ENCODE measurements at regions not wholly inside any gene's neighbourhood (a gene's known extent, or its start where the extent isn't known, plus 50 kb on each side); places are given as distances from the start of the nearest gene placed in this dataset.

- H3K27ac ChIP-seq (ENCODE audit: low read length, poor library complexity, severe bottlenecking), result peak overlapping the region; percentile 51
- no peaks in the 10 kb centered on the region for H3K36me3 ChIP-seq (ENCODE audit: control insufficient read depth in 1 of 2, insufficient read depth in 2 of 2, low read depth in 1 of 2, low read length in 2 of 2)
- H2BK15ac ChIP-seq (ENCODE audit: low read depth, poor library complexity, severe bottlenecking), result no peak overlapping the region
- peak overlapping the region in 1 of 2 experiments; percentile 31 for H3K4me3 ChIP-seq (ENCODE audit: insufficient read depth in 1 of 2, low read depth in 1 of 2, low read length in 2 of 2)
- H4K91ac ChIP-seq (ENCODE audit: low read length), result peak overlapping the region; percentile 29
- H3K18ac ChIP-seq (ENCODE audit: low read depth in 1 of 2, low read length in 2 of 2), result peak overlapping the region in 1 of 2 experiments; percentile 74
- no peak overlapping the region for H4K8ac ChIP-seq (ENCODE audit: low read length)
- H3K9me3 ChIP-seq (ENCODE audit: control insufficient read depth, low read length), result peaks cover 3% of the 10 kb centered on the region
- peaks cover 2% of the 10 kb centered on the region for H3K4me1 ChIP-seq (ENCODE audit: control insufficient read depth, insufficient read depth, low read depth, low read length)
- no peaks in the 10 kb centered on the region for H3K79me1 ChIP-seq (replicated peaks; ENCODE audit: low read length, poor library complexity, severe bottlenecking)
- H2BK5ac ChIP-seq (ENCODE audit: low read depth, low read length, poor library complexity, severe bottlenecking), result no peak overlapping the region
- DNase-seq, result no peak
- no peak overlapping the region for H3K4ac ChIP-seq (ENCODE audit: low read depth in 1 of 2, low read length in 2 of 2)
- no peak overlapping the region for H3K14ac ChIP-seq (ENCODE audit: low read length in 2 of 2)
- H2AK5ac ChIP-seq (ENCODE audit: low read length, severe bottlenecking), result no peak overlapping the region
- no peak overlapping the region for H3K4me2 ChIP-seq (ENCODE audit: low read length, poor library complexity, severe bottlenecking)
- 100% methylated on average over 1 of the region's 3 CpGs for WGBS
- H2AFZ ChIP-seq (ENCODE audit: low read depth, low read length), result no peak overlapping the region
- H3K27me3 ChIP-seq (ENCODE audit: control insufficient read depth in 1 of 2, insufficient read depth in 1 of 2, low read length in 2 of 2), result no peaks in the 10 kb centered on the region
- H3K23ac ChIP-seq (ENCODE audit: low read length in 2 of 2), result no peak overlapping the region
- no peak overlapping the region for H2BK12ac ChIP-seq (ENCODE audit: low read length in 2 of 2)
- H2BK120ac ChIP-seq (ENCODE audit: low read depth, low read length), result no peak overlapping the region
- H3K9ac ChIP-seq (ENCODE audit: low read length), result peak overlapping the region; percentile 85
Measured at GRCh38 chr2:157172866-157173578, 84.5 kb upstream of the GALNT5 start.

GRCh38 chr2:157173740-157174184 lies 83.7 kb upstream of the GALNT5 start:
- no peak overlapping the region for H3K14ac ChIP-seq (ENCODE audit: low read length in 2 of 2)
- H3K27ac ChIP-seq (ENCODE audit: low read length, poor library complexity, severe bottlenecking), result peak overlapping the region; percentile 83
- no peak overlapping the region for H2BK120ac ChIP-seq (ENCODE audit: low read depth, low read length)
- no peak overlapping the region for H4K91ac ChIP-seq (ENCODE audit: low read length)
- H3K36me3 ChIP-seq (ENCODE audit: control insufficient read depth in 1 of 2, insufficient read depth in 2 of 2, low read depth in 1 of 2, low read length in 2 of 2), result no peaks in the 10 kb centered on the region
- no peak overlapping the region for H3K18ac ChIP-seq (ENCODE audit: low read depth in 1 of 2, low read length in 2 of 2)
- H3K79me1 ChIP-seq (replicated peaks; ENCODE audit: low read length, poor library complexity, severe bottlenecking), result no peaks in the 10 kb centered on the region
- no peak overlapping the region for H3K4me2 ChIP-seq (ENCODE audit: low read length, poor library complexity, severe bottlenecking)
- H4K8ac ChIP-seq (ENCODE audit: low read length), result no peak overlapping the region
- peak overlapping the region in 1 of 2 experiments; percentile 31 for H3K4me3 ChIP-seq (ENCODE audit: insufficient read depth in 1 of 2, low read depth in 1 of 2, low read length in 2 of 2)
- peak; percentile 98 for DNase-seq
- H3K9ac ChIP-seq (ENCODE audit: low read length), result peak overlapping the region; percentile 85
- no peaks in the 10 kb centered on the region for H3K27me3 ChIP-seq (ENCODE audit: control insufficient read depth in 1 of 2, insufficient read depth in 1 of 2, low read length in 2 of 2)
- no peak overlapping the region for H2BK5ac ChIP-seq (ENCODE audit: low read depth, low read length, poor library complexity, severe bottlenecking)
- no peak overlapping the region for H3K23ac ChIP-seq (ENCODE audit: low read length in 2 of 2)
- peaks cover 3% of the 10 kb centered on the region for H3K9me3 ChIP-seq (ENCODE audit: control insufficient read depth, low read length)
- no peak overlapping the region for H3K4ac ChIP-seq (ENCODE audit: low read depth in 1 of 2, low read length in 2 of 2)
- H2BK12ac ChIP-seq (ENCODE audit: low read length in 2 of 2), result no peak overlapping the region
- H2AK5ac ChIP-seq (ENCODE audit: low read length, severe bottlenecking), result no peak overlapping the region
- H2AFZ ChIP-seq (ENCODE audit: low read depth, low read length), result no peak overlapping the region
- peaks cover 2% of the 10 kb centered on the region for H3K4me1 ChIP-seq (ENCODE audit: control insufficient read depth, insufficient read depth, low read depth, low read length)
- WGBS, result 0% methylated on average over 2 of the region's 5 CpGs
- no peak overlapping the region for H2BK15ac ChIP-seq (ENCODE audit: low read depth, poor library complexity, severe bottlenecking)

- WGBS, result 19% methylated on average over 2 of the region's 2 CpGs
- H3K4me1 ChIP-seq (ENCODE audit: control insufficient read depth, insufficient read depth, low read depth, low read length), result peaks cover 2% of the 10 kb centered on the region
Measured at GRCh38 chr2:157174321-157174720, 83.2 kb upstream of the GALNT5 start.

GRCh38 chr2:157176602-157177001 lies 80.9 kb upstream of the GALNT5 start:
- Histone ChIP-seq H4K8ac (ENCODE audit: low read length) (no peak overlapping the region), H3K18ac (ENCODE audit: low read depth in 1 of 2, low read length in 2 of 2) (no peak overlapping the region), H3K23ac (ENCODE audit: low read length in 2 of 2) (no peak overlapping the region), H3K4me1 (ENCODE audit: control insufficient read depth, insufficient read depth, low read depth, low read length) (peaks cover 2% of the 10 kb centered on the region), H2AFZ (ENCODE audit: low read depth, low read length) (no peak overlapping the region), H3K9me3 (ENCODE audit: control insufficient read depth, low read length) (peaks cover 3% of the 10 kb centered on the region), H4K91ac (ENCODE audit: low read length) (no peak overlapping the region), H2BK15ac (ENCODE audit: low read depth, poor library complexity, severe bottlenecking) (no peak overlapping the region), H3K14ac (ENCODE audit: low read length in 2 of 2) (no peak overlapping the region), H3K27ac (ENCODE audit: low read length, poor library complexity, severe bottlenecking) (no peak overlapping the region), H3K79me1 (replicated peaks; ENCODE audit: low read length, poor library complexity, severe bottlenecking) (no peaks in the 10 kb centered on the region), H3K9ac (ENCODE audit: low read length) (no peak overlapping the region), H2BK5ac (ENCODE audit: low read depth, low read length, poor library complexity, severe bottlenecking) (no peak overlapping the region), H2AK5ac (ENCODE audit: low read length, severe bottlenecking) (no peak overlapping the region), H3K36me3 (ENCODE audit: control insufficient read depth in 1 of 2, insufficient read depth in 2 of 2, low read depth in 1 of 2, low read length in 2 of 2) (no peaks in the 10 kb centered on the region), H2BK12ac (ENCODE audit: low read length in 2 of 2) (no peak overlapping the region), H3K4me3 (ENCODE audit: insufficient read depth in 1 of 2, low read depth in 1 of 2, low read length in 2 of 2) (no peak overlapping the region), H3K4ac (ENCODE audit: low read depth in 1 of 2, low read length in 2 of 2) (no peak overlapping the region), H2BK120ac (ENCODE audit: low read depth, low read length) (no peak overlapping the region), H3K27me3 (ENCODE audit: control insufficient read depth in 1 of 2, insufficient read depth in 1 of 2, low read length in 2 of 2) (no peaks in the 10 kb centered on the region), H3K4me2 (ENCODE audit: low read length, poor library complexity, severe bottlenecking) (no peak overlapping the region)
- DNase-seq, result no peak
- WGBS, result 93% methylated on average over 2 of the region's 3 CpGs

More at GRCh38 chr2:157174321-157174720, 83.2 kb upstream of the GALNT5 start:
- Histone ChIP-seq H3K9ac (ENCODE audit: low read length) (peak overlapping the region; percentile 85), H3K18ac (ENCODE audit: low read depth in 1 of 2, low read length in 2 of 2) (no peak overlapping the region), H3K36me3 (ENCODE audit: control insufficient read depth in 1 of 2, insufficient read depth in 2 of 2, low read depth in 1 of 2, low read length in 2 of 2) (no peaks in the 10 kb centered on the region), H2BK12ac (ENCODE audit: low read length in 2 of 2) (no peak overlapping the region), H3K27me3 (ENCODE audit: control insufficient read depth in 1 of 2, insufficient read depth in 1 of 2, low read length in 2 of 2) (no peaks in the 10 kb centered on the region), H3K23ac (ENCODE audit: low read length in 2 of 2) (no peak overlapping the region), H3K9me3 (ENCODE audit: control insufficient read depth, low read length) (peaks cover 3% of the 10 kb centered on the region), H3K4me3 (ENCODE audit: insufficient read depth in 1 of 2, low read depth in 1 of 2, low read length in 2 of 2) (no peak overlapping the region), H2BK5ac (ENCODE audit: low read depth, low read length, poor library complexity, severe bottlenecking) (no peak overlapping the region), H3K27ac (ENCODE audit: low read length, poor library complexity, severe bottlenecking) (peak overlapping the region; percentile 30), H2AK5ac (ENCODE audit: low read length, severe bottlenecking) (no peak overlapping the region), H3K4ac (ENCODE audit: low read depth in 1 of 2, low read length in 2 of 2) (no peak overlapping the region), H3K4me2 (ENCODE audit: low read length, poor library complexity, severe bottlenecking) (no peak overlapping the region), H3K14ac (ENCODE audit: low read length in 2 of 2) (no peak overlapping the region), H2AFZ (ENCODE audit: low read depth, low read length) (no peak overlapping the region), H4K8ac (ENCODE audit: low read length) (no peak overlapping the region), H2BK15ac (ENCODE audit: low read depth, poor library complexity, severe bottlenecking) (no peak overlapping the region), H2BK120ac (ENCODE audit: low read depth, low read length) (no peak overlapping the region), H3K79me1 (replicated peaks; ENCODE audit: low read length, poor library complexity, severe bottlenecking) (no peaks in the 10 kb centered on the region), H4K91ac (ENCODE audit: low read length) (no peak overlapping the region)
- DNase-seq, result no peak
